K562 (cell line): ENCODE measurements at regions not wholly inside any gene's neighbourhood (a gene's known extent, or its start where the extent isn't known, plus 50 kb on each side); places are given as distances from the start of the nearest gene placed in this dataset.

ENCODE experiments used
- BHLHE40 ChIP-seq: IDR thresholded peaks from 2 replicates; pipeline ENCODE4 v1.6.1; 2011; ENCODE audit warnings: low read length, improper control_type of control experiment
- E2F8 ChIP-seq: fragments of 450-650 bp; IDR thresholded peaks from 2 replicates; pipeline ENCODE4 v1.7.1; 2018; ENCODE audit warnings: mild to moderate bottlenecking, low read depth; ENCODE audit not compliant: partially characterized antibody
- ESRRB ChIP-seq: fragments of 250-450 bp; sonication (Bioruptor Pico); IDR thresholded peaks from 2 replicates; pipeline ENCODE4 v1.5.0; 2020; ENCODE audit warnings: mild to moderate bottlenecking, moderate library complexity, borderline replicate concordance
- GTF2B ChIP-seq: IDR thresholded peaks from 2 replicates; pipeline ENCODE4 v1.6.1; 2011; ENCODE audit not compliant: insufficient read length; ENCODE audit errors: extremely low read depth
- HDAC6 ChIP-seq: IDR thresholded peaks from 2 replicates; pipeline ENCODE4 v1.6.1; 2012; ENCODE audit warnings: low read depth, mild to moderate bottlenecking, control low read depth, inconsistent platforms, low read length, moderate library complexity
- MAFG ChIP-seq: fragments of 450-650 bp; conservative IDR thresholded peaks from 2 replicates; pipeline ENCODE4 v1.6.1; 2016; ENCODE audit warnings: missing genetic modification characterization, missing compliant biosample characterization
- NONO ChIP-seq, 2 experiments: fragments of 200-400 bp in 1 of 2; fragments of 450-650 bp in 1 of 2; formaldehyde crosslinking in 1 of 2; IDR thresholded peaks; 2 replicates each; pipeline ENCODE4 v1.6.1; 2017; ENCODE audit warnings: low read depth in 2 of 2, mild to moderate bottlenecking in 2 of 2, moderate library complexity in 2 of 2, low read length in 1 of 2
- NR2C2 ChIP-seq, 2 experiments: fragments of 200-800 bp in 1 of 2; sonication (Bioruptor generic) in 1 of 2; sonication (generic) in 1 of 2; formaldehyde crosslinking in 1 of 2; IDR thresholded peaks; 2 replicates each; pipeline versions ENCODE4 v1.6.1 to v1.8.0; 2016 to 2022; ENCODE audit warnings: mild to moderate bottlenecking in 1 of 2, missing compliant biosample characterization in 1 of 2, missing genetic modification characterization in 1 of 2, missing genetic modification reagents in 1 of 2
- REST ChIP-seq, 2 experiments: fragments of 450-650 bp; formaldehyde crosslinking in 1 of 2; IDR thresholded peaks; 2 replicates each; pipeline versions ENCODE4 v1.4.0 to v1.6.1; 2014 to 2020; ENCODE audit warnings: mild to moderate bottlenecking in 2 of 2, borderline replicate concordance in 1 of 2, low read depth in 1 of 2
- RNF2 ChIP-seq: sonication (generic); IDR thresholded peaks from 2 replicates; pipeline ENCODE4 v1.6.1; 2016
- TCF3 ChIP-seq: sonication (generic); formaldehyde crosslinking; IDR thresholded peaks from 2 replicates; pipeline ENCODE4 v1.4.0; 2020; ENCODE audit warnings: mild to moderate bottlenecking, missing genetic modification reagents
- YY1 ChIP-seq, 3 experiments: IDR thresholded peaks; 2 replicates each; pipeline ENCODE4 v1.6.1; 2011; ENCODE audit warnings: low read length in 2 of 3, mild to moderate bottlenecking in 2 of 3, moderate library complexity in 2 of 3, borderline replicate concordance in 1 of 3, control low read depth in 1 of 3, low read depth in 1 of 3; ENCODE audit not compliant: insufficient read depth in 3 of 3, insufficient replicate concordance in 2 of 3, control insufficient read depth in 1 of 3, insufficient read length in 1 of 3; ENCODE audit errors: extremely low read depth in 1 of 3
- ZFP30 ChIP-seq: fragments of 250-450 bp; sonication (Bioruptor Pico); IDR thresholded peaks from 2 replicates; pipeline ENCODE4 v1.8.0; 2022; ENCODE audit warnings: moderate library complexity, mild to moderate bottlenecking, inconsistent platforms, borderline replicate concordance
- ZKSCAN3 ChIP-seq: fragments of 250-450 bp; sonication (Bioruptor Pico); IDR thresholded peaks from 2 replicates; pipeline ENCODE4 v1.4.0; 2020
- ZNF282 ChIP-seq: sonication (generic); formaldehyde crosslinking; IDR thresholded peaks from 2 replicates; pipeline ENCODE4 v1.8.1; 2023; ENCODE audit warnings: missing genetic modification reagents
- ZNF444 ChIP-seq: fragments of 250-450 bp; sonication (Bioruptor Pico); IDR thresholded peaks from 2 replicates; pipeline ENCODE4 v1.4.0; 2020; ENCODE audit warnings: mild to moderate bottlenecking, moderate library complexity
- ZNF830 ChIP-seq: fragments of 250-450 bp; sonication (Bioruptor Pico); IDR thresholded peaks from 2 replicates; pipeline ENCODE4 v1.5.0; 2021; ENCODE audit warnings: mild to moderate bottlenecking

- TF ChIP-seq REST (IDR thresholded peaks at IDR 0.05; ENCODE audit: borderline replicate concordance) (no peak), REST (CRISPR knock-in tag; IDR thresholded peaks at IDR 0.05; ENCODE audit: low read depth) (no peak), GTF2B (no peak), ZFP30 (CRISPR knock-in tag) (no peak), ZNF282 (no peak), NONO (IDR thresholded peaks at IDR 0.05; ENCODE audit: low read depth in 2 of 2, low read length in 1 of 2) (no peak), ESRRB (no peak), RNF2 (no peak), HDAC6 (no peak), TCF3 (no peak), ZNF444 (no peak), ZKSCAN3 (no peak), MAFG (tag) (no peak), E2F8 (no peak), NR2C2 (CRISPR knock-in tag; IDR thresholded peaks at IDR 0.05) (no peak), NR2C2 (tag; IDR thresholded peaks at IDR 0.05) (peak; percentile 52; the same call in 1 of the 2 replicates), ZNF830 (CRISPR knock-in tag) (no peak), YY1 (IDR thresholded peaks at IDR 0.05; ENCODE audit: borderline replicate concordance in 1 of 3, control insufficient read depth in 1 of 3, extremely low read depth in 1 of 3, insufficient read depth in 3 of 3, insufficient read length in 1 of 3, insufficient replicate concordance in 2 of 3, low read depth in 1 of 3, low read length in 2 of 3) (no peak), BHLHE40 (no peak)
These were observed 220.8 kb upstream of the HES1 start (continued) for GRCh38 chr3:193915099-193915498.
